Endothelial cell of umbilical vein (primary cell): ENCODE measurements at regions not wholly inside any gene's neighbourhood (a gene's known extent, or its start where the extent isn't known, plus 50 kb on each side); places are given as distances from the start of the nearest gene placed in this dataset.

Experiments
- BruUV-seq: library from RNA; stranded (reverse); fragments of 400-500 nt; replicated peaks from 2 replicates; lab custom pipeline; 2021; lab: Mats Ljungman, UMichigan
- CTCF ChIA-PET: fragments of 300-600, 350-600 bp; sonication (Branson Sonifier 250); formaldehyde crosslinking; loops from one replicate; lab custom pipeline; 2021; ENCODE audit warnings: antibody characterized with exemption, inconsistent platforms; lab: Charles Lee
- POLR2A ChIA-PET: fragments of 300-600, 350-600 bp; sonication (Branson Sonifier 250); formaldehyde crosslinking; loops from one replicate; lab custom pipeline; 2021; ENCODE audit warnings: antibody characterized with exemption, inconsistent platforms; lab: Charles Lee
- DNase-seq: peaks from one replicate; pipeline ENCODE4 v3.0.0-alpha.2; 2011; ENCODE audit warnings: low read depth, low spot score
- FAIRE-seq: peaks from 2 replicates; lab custom pipeline; 2011; peaks lifted over from hg19 to GRCh38; lab: Jason Lieb, UNC
- H2AFZ ChIP-seq: 2 replicates; pipeline ENCODE4 v1.6.0; 2012; ENCODE audit warnings: low read depth, low read length, control low read depth, inconsistent platforms
- H3K27ac ChIP-seq: 2 replicates; pipeline ENCODE4 v1.5.1; 2011; ENCODE audit warnings: low read depth, mild to moderate bottlenecking, control low read depth, low read length, moderate library complexity; ENCODE audit not compliant: insufficient read depth
- H3K27me3 ChIP-seq, 2 experiments: 2 replicates each; pipeline versions ENCODE4 v1.6.0 to v1.6.1; 2011; ENCODE audit warnings: low read length in 2 of 2, mixed read lengths in 1 of 2; ENCODE audit not compliant: control insufficient read depth in 2 of 2, insufficient read depth in 2 of 2
- H3K36me3 ChIP-seq, 2 experiments: 2 replicates in 1 of 2; 3 replicates in 1 of 2; pipeline ENCODE4 v1.5.1; 2011; ENCODE audit warnings: low read length in 2 of 2, mild to moderate bottlenecking in 1 of 2, moderate library complexity in 1 of 2; ENCODE audit not compliant: control insufficient read depth in 2 of 2, insufficient read depth in 2 of 2; ENCODE audit errors: extremely low read depth in 1 of 2
- H3K4me1 ChIP-seq: 3 replicates; pipeline ENCODE4 v1.5.1; 2011; ENCODE audit warnings: mild to moderate bottlenecking, low read length; ENCODE audit not compliant: control insufficient read depth, insufficient read depth; ENCODE audit errors: extremely low read depth
- H3K4me2 ChIP-seq: 2 replicates; pipeline ENCODE4 v1.6.1; 2011; ENCODE audit warnings: low read length, control low read depth, mixed read lengths; ENCODE audit not compliant: insufficient read depth
- H3K4me3 ChIP-seq, 3 experiments: fragments of 200-600 bp in 1 of 3; sonication (generic), shearing (Covaris generic) in 1 of 3; replicated peaks in 1 of 3; 2 replicates each; pipeline ENCODE4 v1.5.1; 2011 to 2016; ENCODE audit warnings: control low read depth in 3 of 3, low read length in 3 of 3, mild to moderate bottlenecking in 2 of 3, inconsistent platforms in 1 of 3, low read depth in 1 of 3, moderate library complexity in 1 of 3; ENCODE audit not compliant: insufficient read depth in 1 of 3
- H3K79me2 ChIP-seq: 2 replicates; pipeline ENCODE4 v1.6.0; 2012; ENCODE audit warnings: low read length, inconsistent platforms; ENCODE audit not compliant: control insufficient read depth, insufficient read depth
- H3K9ac ChIP-seq: replicated peaks from 2 replicates; pipeline ENCODE3; 2011; ENCODE audit warnings: low read length, control low read depth; ENCODE audit not compliant: insufficient read depth; ENCODE audit errors: extremely low read depth
- H3K9me1 ChIP-seq: replicated peaks from 3 replicates; pipeline ENCODE4 v1.6.0; 2011; ENCODE audit warnings: mild to moderate bottlenecking, low read length; ENCODE audit not compliant: control insufficient read depth, insufficient read depth; ENCODE audit errors: extremely low read depth
- H3K9me3 ChIP-seq: replicated peaks from 2 replicates; pipeline ENCODE4 v1.5.1; 2012; ENCODE audit warnings: low read length, inconsistent platforms; ENCODE audit not compliant: control insufficient read depth, insufficient read depth
- H4K20me1 ChIP-seq: replicated peaks from 2 replicates; pipeline ENCODE3; 2011; ENCODE audit warnings: mild to moderate bottlenecking, low read length; ENCODE audit not compliant: control insufficient read depth, insufficient read depth; ENCODE audit errors: extremely low read depth
- EZH2 ChIP-seq: IDR thresholded peaks from 2 replicates; pipeline ENCODE4 v1.6.1; 2012; ENCODE audit warnings: borderline replicate concordance, low read depth, mild to moderate bottlenecking, moderate library complexity, low read length, inconsistent platforms; ENCODE audit not compliant: severe bottlenecking
- FOS ChIP-seq: IDR thresholded peaks from 2 replicates; pipeline ENCODE4 v1.6.1; 2011; ENCODE audit warnings: mild to moderate bottlenecking, low read length, moderate library complexity, borderline replicate concordance; ENCODE audit not compliant: insufficient read depth
- GATA2 ChIP-seq: IDR thresholded peaks from 2 replicates; pipeline ENCODE4 v1.7.0; 2011; ENCODE audit warnings: low read depth, mild to moderate bottlenecking, moderate library complexity, mixed read lengths, low read length; ENCODE audit not compliant: insufficient read length, insufficient read depth
- JUN ChIP-seq: IDR thresholded peaks from 2 replicates; pipeline ENCODE4 v1.6.1; 2011; ENCODE audit warnings: borderline replicate concordance, low read depth; ENCODE audit not compliant: insufficient read length, insufficient read depth
- MYC ChIP-seq: IDR thresholded peaks from one replicate; pipeline ENCODE4 v1.6.1; 2011; ENCODE audit warnings: mild to moderate bottlenecking, low read depth, low read length
- POLR2A ChIP-seq: IDR thresholded peaks from 2 replicates; pipeline ENCODE4 v1.6.1; 2012; ENCODE audit warnings: low read depth, mild to moderate bottlenecking, control low read depth, low read length
- POLR2AphosphoS5 ChIP-seq: IDR thresholded peaks from 2 replicates; pipeline ENCODE4 v1.6.1; 2012; ENCODE audit warnings: low read depth, mild to moderate bottlenecking, control low read depth, low read length, moderate library complexity; ENCODE audit not compliant: insufficient read depth
- dilution Hi-C: fragments of 300-500 bp; cut with MboI; formaldehyde crosslinking; loops from one replicate; pipeline ENCODE4 v1.15.0; 2019; ENCODE audit warnings: low sequenced_read_pairs; ENCODE audit not compliant: extremely low pct_ligation_motif_present
- intact Hi-C: fragments of 100-400 bp; cut with micrococcal nuclease; formaldehyde crosslinking; loops from one replicate; pipeline ENCODE4 v1.10.0; 2022
- TF ChIP-seq, protein P1 (sequence below), 2 donors: IDR thresholded peaks; 1 replicate in 1 of 2; 2 replicates in 1 of 2; pipeline ENCODE4 v1.5.1; 2011; ENCODE audit warnings: low read length in 2 of 2, mild to moderate bottlenecking in 2 of 2, moderate library complexity in 2 of 2, control low read depth in 1 of 2, inconsistent platforms in 1 of 2, low read depth in 1 of 2; ENCODE audit not compliant: insufficient read depth in 1 of 2; ENCODE audit errors: extremely low read depth in 1 of 2
- TF ChIP-seq, protein P2 (sequence below): IDR thresholded peaks from 2 replicates; pipeline ENCODE4 v1.6.1; 2011; ENCODE audit not compliant: insufficient read depth, insufficient read length

- ChIA-PET POLR2A (no interaction called here), CTCF (interaction anchor here (1.1 to 1.2 kb wide), 3 partner anchors 18 to 37 kb away, joined by 3 to 4 read pairs (median 3); no protein-coding TSS in a partner anchor)
- BruUV-seq: no TSS peak
- DNase-seq (no peak), FAIRE-seq (no peak)
- Histone ChIP-seq H3K9me3 (no peaks in the 10 kb centered on the region), H3K36me3 (no peaks in the 10 kb centered on the region), H3K27me3 (no peaks in the 10 kb centered on the region), H3K9ac (no peak overlapping the region), H3K4me2 (no peak overlapping the region), H2AFZ (no peak overlapping the region), H3K79me2 (no peaks in the 10 kb centered on the region), H3K4me1 (no peaks in the 10 kb centered on the region), H3K27ac (no peak overlapping the region), H3K9me1 (no peaks in the 10 kb centered on the region), H4K20me1 (no peaks in the 10 kb centered on the region), H3K4me3 (no peak overlapping the region)
- dilution Hi-C loops: no loop called here
- TF ChIP-seq JUN (no peak), MYC (no peak), FOS (no peak), EZH2 (no peak), POLR2A (no peak), GATA2 (no peak), POLR2AphosphoS5 (no peak)
- TF ChIP-seq, protein P1, sequence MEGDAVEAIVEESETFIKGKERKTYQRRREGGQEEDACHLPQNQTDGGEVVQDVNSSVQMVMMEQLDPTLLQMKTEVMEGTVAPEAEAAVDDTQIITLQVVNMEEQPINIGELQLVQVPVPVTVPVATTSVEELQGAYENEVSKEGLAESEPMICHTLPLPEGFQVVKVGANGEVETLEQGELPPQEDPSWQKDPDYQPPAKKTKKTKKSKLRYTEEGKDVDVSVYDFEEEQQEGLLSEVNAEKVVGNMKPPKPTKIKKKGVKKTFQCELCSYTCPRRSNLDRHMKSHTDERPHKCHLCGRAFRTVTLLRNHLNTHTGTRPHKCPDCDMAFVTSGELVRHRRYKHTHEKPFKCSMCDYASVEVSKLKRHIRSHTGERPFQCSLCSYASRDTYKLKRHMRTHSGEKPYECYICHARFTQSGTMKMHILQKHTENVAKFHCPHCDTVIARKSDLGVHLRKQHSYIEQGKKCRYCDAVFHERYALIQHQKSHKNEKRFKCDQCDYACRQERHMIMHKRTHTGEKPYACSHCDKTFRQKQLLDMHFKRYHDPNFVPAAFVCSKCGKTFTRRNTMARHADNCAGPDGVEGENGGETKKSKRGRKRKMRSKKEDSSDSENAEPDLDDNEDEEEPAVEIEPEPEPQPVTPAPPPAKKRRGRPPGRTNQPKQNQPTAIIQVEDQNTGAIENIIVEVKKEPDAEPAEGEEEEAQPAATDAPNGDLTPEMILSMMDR (IDR thresholded peaks at IDR 0.05; ENCODE audit: extremely low read depth in 1 of 2, insufficient read depth in 1 of 2, low read depth in 1 of 2, low read length in 2 of 2): no peak
- TF ChIP-seq, protein P2, sequence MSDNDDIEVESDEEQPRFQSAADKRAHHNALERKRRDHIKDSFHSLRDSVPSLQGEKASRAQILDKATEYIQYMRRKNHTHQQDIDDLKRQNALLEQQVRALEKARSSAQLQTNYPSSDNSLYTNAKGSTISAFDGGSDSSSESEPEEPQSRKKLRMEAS: no peak
- intact Hi-C loops: no loop called here
Observed at GRCh38 chr1:232899839-232900238, 50.6 kb upstream of the NTPCR start.
